CD4-positive, CD25-positive, alpha-beta regulatory T cell (primary cell): ENCODE measurements at regions not wholly inside any gene's neighbourhood (a gene's known extent, or its start where the extent isn't known, plus 50 kb on each side); places are given as distances from the start of the nearest gene placed in this dataset.

Experiments used
- ATAC-seq, 2 donors: fragments of 150-1000 bp; cut with Tn5 transposase; one replicate each; pipeline ENCODE4 v1.10.0; 2021; ENCODE audit warnings: low read depth in 2 of 2, moderate number of reproducible peaks in 2 of 2, moderate library complexity in 1 of 2
- DNase-seq, 3 donors: peaks; one replicate each; pipeline versions ENCODE4 v3.0.0 to v3.0.0-alpha.2; 2012 to 2022; ENCODE audit warnings: mixed read lengths in 1 of 3
- H3K27ac ChIP-seq: one replicate; pipeline ENCODE4 v1.7.0; 2013; ENCODE audit warnings: mild to moderate bottlenecking, low read length; ENCODE audit not compliant: insufficient read depth, poor library complexity, severe bottlenecking
- H3K27me3 ChIP-seq: one replicate; pipeline ENCODE4 v1.7.0; 2013; ENCODE audit warnings: low read length; ENCODE audit not compliant: control insufficient read depth, insufficient read depth
- H3K36me3 ChIP-seq: one replicate; pipeline ENCODE4 v1.7.0; 2013; ENCODE audit warnings: mild to moderate bottlenecking, low read length, moderate library complexity; ENCODE audit not compliant: control insufficient read depth, insufficient read depth
- H3K4me1 ChIP-seq: 2 replicates; pipeline ENCODE4 v1.7.0; 2013; ENCODE audit warnings: mild to moderate bottlenecking, low read length; ENCODE audit not compliant: insufficient read depth, control insufficient read depth, poor library complexity, severe bottlenecking
- H3K4me3 ChIP-seq: one replicate; pipeline ENCODE4 v1.7.0; 2013; ENCODE audit warnings: low read depth, mild to moderate bottlenecking, low read length, moderate library complexity
- H3K9me3 ChIP-seq, 2 experiments: 1 replicate in 1 of 2; 2 replicates in 1 of 2; pipeline ENCODE4 v1.7.0; 2013; ENCODE audit warnings: low read length in 2 of 2, mild to moderate bottlenecking in 1 of 2, moderate library complexity in 1 of 2; ENCODE audit not compliant: control insufficient read depth in 2 of 2
- H3K27ac Mint-ChIP-seq, 3 donors: one replicate each; pipeline ENCODE4 v1.8.0; 2020 to 2022; ENCODE audit warnings: mild to moderate bottlenecking in 3 of 3, mixed read lengths in 3 of 3, moderate library complexity in 2 of 3
- H3K27me3 Mint-ChIP-seq: one replicate; pipeline ENCODE4 v1.8.0; 2022; ENCODE audit warnings: mild to moderate bottlenecking, mixed read lengths
- H3K36me3 Mint-ChIP-seq: one replicate; pipeline ENCODE4 v1.8.0; 2020; ENCODE audit warnings: mixed read lengths
- H3K4me1 Mint-ChIP-seq, 4 donors: one replicate each; pipeline ENCODE4 v1.8.0; 2020 to 2022; ENCODE audit warnings: mixed read lengths in 4 of 4, mild to moderate bottlenecking in 1 of 4
- H3K4me3 Mint-ChIP-seq, 4 donors: one replicate each; pipeline ENCODE4 v1.8.0; 2020 to 2022; ENCODE audit warnings: mild to moderate bottlenecking in 4 of 4, mixed read lengths in 4 of 4, moderate library complexity in 3 of 4
- H3K9me3 Mint-ChIP-seq, 7 donors: one replicate each; pipeline ENCODE4 v1.8.0; 2020 to 2022; ENCODE audit warnings: mixed read lengths in 7 of 7, mild to moderate bottlenecking in 3 of 7, moderate library complexity in 2 of 7

DNA sequence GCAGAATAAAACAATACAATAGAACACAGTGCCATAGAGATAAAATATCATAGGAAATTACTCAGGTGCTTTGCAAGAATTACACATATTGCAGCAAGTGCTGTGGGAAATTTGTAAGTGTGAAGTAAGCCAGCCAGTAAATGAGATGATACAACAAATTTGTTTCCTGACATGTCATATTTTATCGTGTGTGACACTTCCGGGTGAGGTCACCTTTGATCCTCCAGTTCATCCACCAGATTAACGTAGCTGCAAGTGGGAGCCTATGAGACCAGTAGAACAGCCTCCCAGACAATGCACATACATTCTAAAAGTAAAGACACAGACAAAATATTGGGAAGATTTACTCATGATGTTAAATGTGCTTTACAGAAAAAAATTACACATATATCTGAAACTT lies 72.2 kb downstream of the PRDM9 start:
- no peak overlapping the region for H3K27ac Mint-ChIP-seq
- no peak for ATAC-seq
- no peaks in the 10 kb centered on the region for H3K36me3 Mint-ChIP-seq

DNA sequence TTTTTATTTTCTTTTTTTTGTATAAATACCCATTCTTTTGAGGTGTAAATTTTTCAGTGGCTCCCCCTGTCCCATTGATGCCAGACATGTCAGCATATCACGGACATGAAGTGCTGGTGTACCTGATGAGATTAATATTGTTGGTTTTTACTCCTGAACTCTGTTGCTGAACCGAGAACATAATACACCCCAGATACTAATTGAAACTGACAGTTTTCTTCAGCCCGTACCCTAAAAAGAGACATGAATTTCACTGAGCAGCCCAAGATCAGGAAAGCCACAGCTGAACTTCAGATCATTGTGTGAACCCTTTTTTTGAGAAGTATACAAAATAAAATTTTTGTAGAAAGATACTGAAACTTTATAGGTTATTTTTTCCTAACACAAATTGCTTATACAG lies 75.7 kb downstream of the PRDM9 start:
- Histone ChIP-seq H3K27ac (no peak overlapping the region), H3K4me3 (no peak overlapping the region), H3K4me1 (no peaks in the 10 kb centered on the region), H3K36me3 (no peaks in the 10 kb centered on the region), H3K9me3 (no peaks in the 10 kb centered on the region), H3K27me3 (no peaks in the 10 kb centered on the region)
- Mint-ChIP-seq H3K9me3 (peaks cover 0 to 10% (median 1%) of the 10 kb centered on the region in 7 donors), H3K4me3 (no peak overlapping the region), H3K4me1 (no peaks in the 10 kb centered on the region), H3K36me3 (no peaks in the 10 kb centered on the region), H3K27ac (no peak overlapping the region), H3K27me3 (no peaks in the 10 kb centered on the region)
- ATAC-seq, result no peak
- DNase-seq, result no peak

More for the DNA sequence above, 72.2 kb downstream of the PRDM9 start:
- Histone ChIP-seq H3K36me3 (no peaks in the 10 kb centered on the region), H3K27ac (no peak overlapping the region), H3K27me3 (no peaks in the 10 kb centered on the region), H3K4me1 (no peaks in the 10 kb centered on the region), H3K9me3 (peaks cover 0 to 6% of the 10 kb centered on the region in 2 experiments), H3K4me3 (no peak overlapping the region)
- DNase-seq, result no peak
- Mint-ChIP-seq H3K9me3 (peaks cover 0 to 7% (median 2%) of the 10 kb centered on the region in 7 donors), H3K4me1 (no peaks in the 10 kb centered on the region), H3K27me3 (no peaks in the 10 kb centered on the region), H3K4me3 (no peak overlapping the region)

DNA sequence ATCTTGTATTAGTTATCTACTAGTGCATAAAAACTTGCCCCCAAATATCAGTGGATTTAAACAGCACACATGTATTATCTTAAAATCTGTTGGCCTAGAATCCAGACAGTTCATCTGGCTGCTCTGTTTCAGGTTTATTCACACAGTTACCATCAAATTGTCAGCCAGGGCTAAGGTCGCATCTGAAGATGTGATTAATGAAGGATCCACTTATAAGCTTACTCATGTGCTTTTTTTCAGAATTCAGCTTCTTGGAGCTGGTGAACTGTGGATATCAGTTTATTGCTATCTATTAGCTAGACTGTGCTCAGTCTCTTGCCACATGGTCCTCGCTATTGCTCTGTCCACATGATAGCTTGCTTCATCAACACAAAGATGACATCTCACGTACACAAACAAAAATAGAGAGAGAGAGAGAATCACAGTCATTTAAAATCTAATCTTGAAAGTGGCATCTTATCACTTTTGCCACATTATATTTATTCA lies 81.5 kb downstream of the PRDM9 start:
- Mint-ChIP-seq H3K9me3 (peaks cover 0 to 22% (median 10%) of the 10 kb centered on the region in 7 donors), H3K27ac (no peak overlapping the region), H3K4me3 (no peak overlapping the region), H3K36me3 (no peaks in the 10 kb centered on the region), H3K4me1 (no peaks in the 10 kb centered on the region), H3K27me3 (no peaks in the 10 kb centered on the region)
- Histone ChIP-seq H3K4me1 (no peaks in the 10 kb centered on the region), H3K9me3 (peaks cover 5 to 7% of the 10 kb centered on the region in 2 experiments), H3K27me3 (no peaks in the 10 kb centered on the region), H3K36me3 (no peaks in the 10 kb centered on the region), H3K27ac (no peak overlapping the region), H3K4me3 (no peak overlapping the region)
- ATAC-seq, result no peak
- no peak for DNase-seq

DNA sequence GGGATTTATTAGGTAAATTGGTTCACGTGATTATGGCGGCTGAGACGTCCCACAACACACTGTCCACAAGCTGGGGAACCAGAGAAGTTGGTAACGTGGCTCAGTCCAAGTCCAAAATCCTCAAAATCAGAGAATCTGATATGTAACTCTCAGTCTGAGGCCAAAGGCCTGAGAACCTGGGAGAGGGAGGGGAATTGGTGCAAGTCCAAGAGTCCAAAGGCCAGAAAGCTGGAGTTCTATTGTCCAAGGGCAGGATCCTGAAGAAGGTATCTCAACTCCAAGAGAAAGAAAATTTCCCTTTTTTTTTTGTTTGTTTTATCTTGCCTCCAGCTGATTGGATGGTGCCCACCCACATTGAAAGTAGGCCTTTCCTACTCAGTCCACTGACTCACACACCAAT lies 83.8 kb downstream of the PRDM9 start:
- Histone ChIP-seq H3K36me3 (no peaks in the 10 kb centered on the region), H3K27me3 (no peaks in the 10 kb centered on the region), H3K9me3 (peaks cover 5 to 7% of the 10 kb centered on the region in 2 experiments), H3K4me1 (no peaks in the 10 kb centered on the region), H3K4me3 (no peak overlapping the region), H3K27ac (no peak overlapping the region)
- H3K36me3 Mint-ChIP-seq, result no peaks in the 10 kb centered on the region
- H3K4me3 Mint-ChIP-seq, result no peak overlapping the region
- no peaks in the 10 kb centered on the region for H3K4me1 Mint-ChIP-seq
- no peaks in the 10 kb centered on the region for H3K27me3 Mint-ChIP-seq
- no peak for DNase-seq
- H3K27ac Mint-ChIP-seq, result no peak overlapping the region
- H3K9me3 Mint-ChIP-seq, result peaks cover 0 to 22% (median 12%) of the 10 kb centered on the region in 7 donors
- no peak for ATAC-seq

DNA sequence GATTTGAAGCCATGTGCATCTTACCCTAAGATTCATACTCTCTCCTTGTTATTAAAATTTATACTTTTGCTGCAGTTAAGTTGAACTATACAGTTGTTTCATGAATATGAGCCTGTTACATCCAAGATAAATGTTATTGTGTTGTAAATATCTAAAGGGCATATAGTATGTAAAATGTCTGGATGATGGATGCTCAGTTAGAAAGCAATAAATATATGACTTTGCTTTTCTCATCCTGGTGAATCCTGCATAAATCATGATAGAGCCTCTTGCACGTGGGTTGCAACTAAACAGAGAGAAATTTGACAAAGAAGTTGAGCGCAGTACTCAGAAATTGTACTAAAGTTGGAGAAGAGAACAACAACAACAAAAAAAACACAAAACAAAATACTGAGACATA lies 99.5 kb downstream of the PRDM9 start:
- Histone ChIP-seq H3K9me3 (no peaks in the 10 kb centered on the region), H3K4me3 (no peak overlapping the region), H3K4me1 (no peaks in the 10 kb centered on the region), H3K27ac (no peak overlapping the region), H3K27me3 (no peaks in the 10 kb centered on the region), H3K36me3 (no peaks in the 10 kb centered on the region)
- no peak for ATAC-seq
- Mint-ChIP-seq H3K4me1 (no peaks in the 10 kb centered on the region), H3K27me3 (no peaks in the 10 kb centered on the region), H3K36me3 (peaks cover 3% of the 10 kb centered on the region), H3K27ac (no peak overlapping the region), H3K9me3 (peaks cover 0 to 23% (median 7%) of the 10 kb centered on the region in 7 donors), H3K4me3 (no peak overlapping the region)
- no peak for DNase-seq

DNA sequence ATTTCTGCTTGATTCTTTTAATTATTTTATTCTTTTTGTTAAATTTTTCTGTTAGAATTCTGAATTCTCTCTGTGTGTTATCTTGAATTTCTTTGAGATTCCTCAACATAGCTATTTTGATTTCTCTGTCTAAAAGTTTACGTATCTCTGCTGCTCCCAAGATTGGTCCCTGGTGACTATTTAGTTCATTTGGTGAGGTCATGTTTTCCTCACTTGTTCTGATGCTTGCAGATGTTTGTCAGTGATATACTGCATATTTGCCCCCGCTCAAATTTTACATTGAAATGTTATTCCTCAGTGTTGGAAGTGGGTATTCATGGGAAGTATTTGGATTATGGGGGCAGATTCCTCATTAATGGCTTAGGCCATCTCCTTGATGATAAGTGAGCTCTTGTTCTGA lies 105.3 kb downstream of the PRDM9 start:
- no peaks in the 10 kb centered on the region for H3K4me1 Mint-ChIP-seq
- H3K27ac Mint-ChIP-seq, result no peak overlapping the region
- no peak overlapping the region for H3K4me3 ChIP-seq
- no peaks in the 10 kb centered on the region for H3K36me3 ChIP-seq
- H3K4me3 Mint-ChIP-seq, result no peak overlapping the region
- H3K9me3 Mint-ChIP-seq, result peaks cover 4 to 46% (median 13%) of the 10 kb centered on the region in 7 donors
- H3K9me3 ChIP-seq, result peaks cover 0 to 15% of the 10 kb centered on the region in 2 experiments
- ATAC-seq, result no peak
- H3K4me1 ChIP-seq, result no peaks in the 10 kb centered on the region
- H3K27ac ChIP-seq, result no peak overlapping the region
- no peak for DNase-seq
- peaks cover 2% of the 10 kb centered on the region for H3K36me3 Mint-ChIP-seq
- no peaks in the 10 kb centered on the region for H3K27me3 Mint-ChIP-seq
- no peaks in the 10 kb centered on the region for H3K27me3 ChIP-seq

DNA sequence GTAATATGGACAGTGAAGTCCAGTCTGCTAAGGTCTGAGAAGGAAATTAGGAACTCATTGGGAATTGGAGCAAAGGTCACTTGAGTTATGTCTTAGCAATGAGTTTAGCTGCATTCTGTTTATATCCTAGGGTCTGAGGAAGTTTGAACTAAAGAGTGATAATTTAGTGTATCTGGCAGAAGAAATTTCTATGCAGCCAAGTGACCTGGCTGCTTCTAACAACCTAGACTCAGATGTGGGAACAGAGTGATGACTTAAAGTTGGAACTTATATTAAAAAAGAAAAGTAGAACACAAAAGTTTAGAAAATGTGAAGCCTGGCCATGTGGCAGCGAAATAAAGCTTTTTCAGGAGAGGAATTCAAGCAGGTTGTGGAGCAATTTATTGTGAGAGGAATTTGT lies 106.2 kb downstream of the PRDM9 start:
- no peak for DNase-seq
- Mint-ChIP-seq H3K27me3 (no peaks in the 10 kb centered on the region), H3K27ac (peak overlapping the region in 1 of 3 donors; percentile 16), H3K4me1 (no peaks in the 10 kb centered on the region), H3K4me3 (no peak overlapping the region), H3K36me3 (no peaks in the 10 kb centered on the region), H3K9me3 (peaks cover 4 to 48% (median 9%) of the 10 kb centered on the region in 7 donors)
- peaks cover 1 to 20% of the 10 kb centered on the region in 2 experiments for H3K9me3 ChIP-seq
- H3K36me3 ChIP-seq, result no peaks in the 10 kb centered on the region
- no peak overlapping the region for H3K27ac ChIP-seq
- H3K27me3 ChIP-seq, result no peaks in the 10 kb centered on the region
- ATAC-seq, result no peak
- H3K4me1 ChIP-seq, result no peaks in the 10 kb centered on the region
- no peak overlapping the region for H3K4me3 ChIP-seq

DNA sequence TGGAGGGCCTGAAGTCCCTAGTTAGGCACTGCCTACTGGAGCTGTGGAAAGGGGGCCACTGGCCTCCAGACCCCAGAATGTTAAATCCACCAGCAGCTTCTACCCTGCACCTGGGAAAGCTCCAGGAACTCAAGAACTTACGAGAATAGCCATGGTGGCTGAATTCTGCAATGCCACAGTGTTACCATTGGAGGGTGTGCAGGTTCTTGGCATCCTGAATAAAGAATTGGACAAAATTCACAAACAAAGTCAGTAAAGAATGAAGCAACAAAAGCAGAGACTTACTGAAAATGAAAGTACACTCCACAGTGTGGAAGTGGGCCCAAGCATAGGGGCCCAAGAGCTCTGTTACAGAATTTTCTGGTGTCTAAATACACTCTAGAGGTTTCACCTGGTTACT lies 107.0 kb downstream of the PRDM9 start:
- no peak overlapping the region for H3K27ac ChIP-seq
- no peak overlapping the region for H3K4me3 ChIP-seq
- Mint-ChIP-seq H3K36me3 (no peaks in the 10 kb centered on the region), H3K4me3 (no peak overlapping the region), H3K27ac (no peak overlapping the region), H3K27me3 (no peaks in the 10 kb centered on the region), H3K4me1 (no peaks in the 10 kb centered on the region), H3K9me3 (peaks cover 4 to 45% (median 8%) of the 10 kb centered on the region in 7 donors)
- H3K27me3 ChIP-seq, result no peaks in the 10 kb centered on the region
- H3K4me1 ChIP-seq, result no peaks in the 10 kb centered on the region
- peaks cover 1 to 20% of the 10 kb centered on the region in 2 experiments for H3K9me3 ChIP-seq
- no peaks in the 10 kb centered on the region for H3K36me3 ChIP-seq
- no peak for DNase-seq
- ATAC-seq, result no peak
